Activated CD4-positive, alpha-beta T cell treated with anti-CD3 and anti-CD28 coated beads, Interleukin-2, amount 10 ng/mL, durations not matched to agents 7 days and 5 days (primary cell): ENCODE measurements at regions not wholly inside any gene's neighbourhood (a gene's known extent, or its start where the extent isn't known, plus 50 kb on each side); places are given as distances from the start of the nearest gene placed in this dataset.

Experiments used
- CTCF ChIA-PET: fragments of 350-600 bp; sonication (Branson Sonifier 250); formaldehyde crosslinking; loops from one replicate; lab custom pipeline; 2021; ENCODE audit warnings: antibody characterized with exemption; lab: Charles Lee
- POLR2A ChIA-PET: fragments of 350-600 bp; sonication (Branson Sonifier 250); formaldehyde crosslinking; loops from one replicate; lab custom pipeline; 2021; ENCODE audit warnings: antibody characterized with exemption; lab: Charles Lee
- DNase-seq: peaks from one replicate; pipeline ENCODE4 v3.0.0-alpha.2; 2020
- H3K27ac Mint-ChIP-seq: one replicate; pipeline ENCODE4 v1.8.0; 2021; ENCODE audit warnings: mild to moderate bottlenecking, moderate library complexity, mixed read lengths
- H3K27me3 Mint-ChIP-seq: one replicate; pipeline ENCODE4 v1.8.0; 2021; ENCODE audit warnings: mixed read lengths
- H3K36me3 Mint-ChIP-seq: one replicate; pipeline ENCODE4 v1.8.0; 2021; ENCODE audit warnings: low read depth, mixed read lengths
- H3K4me1 Mint-ChIP-seq: one replicate; pipeline ENCODE4 v1.8.0; 2021; ENCODE audit warnings: mixed read lengths
- H3K4me3 Mint-ChIP-seq: one replicate; pipeline ENCODE4 v1.8.0; 2021; ENCODE audit warnings: mild to moderate bottlenecking, moderate library complexity, mixed read lengths
- H3K9me3 Mint-ChIP-seq: one replicate; pipeline ENCODE4 v1.8.0; 2021; ENCODE audit warnings: mixed read lengths

DNA sequence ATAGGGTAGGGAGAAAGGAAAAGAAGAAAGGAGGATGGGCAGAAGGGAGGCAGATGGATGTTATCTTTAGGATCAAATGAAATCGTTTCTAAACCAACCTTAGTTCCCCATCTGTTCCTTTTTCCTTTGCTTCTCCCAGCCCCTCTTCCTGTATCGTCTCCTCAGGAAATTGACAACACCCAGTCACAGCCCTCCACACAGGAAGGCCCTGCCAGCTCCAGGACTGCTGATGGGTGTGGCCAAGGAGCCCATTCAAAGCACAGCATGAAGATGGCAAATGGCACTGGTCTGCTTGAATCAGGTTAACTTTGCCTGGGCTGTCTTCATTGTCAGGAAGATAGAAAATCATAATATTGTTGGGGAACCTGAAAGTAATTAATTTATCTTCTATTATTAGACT, 164.8 kb downstream of the C11orf87 start:
- H3K9me3 Mint-ChIP-seq: no peaks in the 10 kb centered on the region
- no peak overlapping the region for H3K4me3 Mint-ChIP-seq
- H3K4me1 Mint-ChIP-seq: no peaks in the 10 kb centered on the region
- no peaks in the 10 kb centered on the region for H3K36me3 Mint-ChIP-seq
- H3K27ac Mint-ChIP-seq: no peak overlapping the region
- ChIA-PET POLR2A (no interaction called here), CTCF (no interaction called here)
- no peak for DNase-seq
- no peaks in the 10 kb centered on the region for H3K27me3 Mint-ChIP-seq

DNA sequence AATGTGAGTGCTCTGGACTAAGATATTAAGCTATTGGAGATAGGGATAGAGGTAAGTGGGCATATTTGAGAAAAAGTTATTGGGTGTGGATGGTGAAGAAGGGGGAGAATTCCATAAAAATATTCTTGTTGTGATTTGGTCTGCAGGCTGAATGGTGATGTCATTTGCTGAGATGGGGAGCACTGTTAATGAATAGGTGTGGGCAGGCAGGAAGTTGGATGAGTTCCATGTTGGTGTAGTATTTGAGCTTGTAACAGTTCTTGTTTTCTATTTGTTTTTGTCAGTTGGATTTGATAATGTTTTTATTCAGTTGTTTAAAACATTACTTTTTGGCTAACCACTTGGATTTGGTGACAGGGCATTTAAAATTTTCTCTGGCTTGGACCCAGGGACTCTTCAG, 168.8 kb downstream of the C11orf87 start:
- no peak overlapping the region for H3K27ac Mint-ChIP-seq
- H3K27me3 Mint-ChIP-seq: no peaks in the 10 kb centered on the region
- DNase-seq: no peak
- no peak overlapping the region for H3K4me3 Mint-ChIP-seq
- H3K36me3 Mint-ChIP-seq: no peaks in the 10 kb centered on the region
- ChIA-PET POLR2A (no interaction called here), CTCF (no interaction called here)
- H3K9me3 Mint-ChIP-seq: no peaks in the 10 kb centered on the region
- H3K4me1 Mint-ChIP-seq: no peaks in the 10 kb centered on the region

DNA sequence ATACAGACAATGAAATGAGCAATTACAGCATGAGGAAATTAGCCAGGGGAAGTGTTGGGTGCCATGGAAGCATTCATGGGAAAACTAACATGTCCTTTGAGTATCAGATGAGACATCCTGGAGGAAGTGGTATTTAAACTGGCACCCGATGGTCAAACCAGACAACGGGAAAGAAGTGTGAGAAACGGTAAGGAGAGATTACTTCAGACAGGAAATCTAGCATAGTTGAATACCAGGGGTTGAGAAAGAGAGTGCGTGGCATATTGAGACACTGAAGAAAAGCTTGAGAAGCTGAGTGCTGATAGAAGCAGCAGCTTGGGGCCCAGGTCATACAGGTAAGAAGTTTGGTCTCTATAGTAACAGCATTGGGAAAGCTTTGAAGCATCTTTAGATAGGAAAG, 175.3 kb downstream of the C11orf87 start:
- Mint-ChIP-seq H3K4me3 (no peak overlapping the region), H3K27me3 (no peaks in the 10 kb centered on the region), H3K36me3 (no peaks in the 10 kb centered on the region), H3K4me1 (no peaks in the 10 kb centered on the region), H3K9me3 (no peaks in the 10 kb centered on the region), H3K27ac (no peak overlapping the region)
- ChIA-PET CTCF (no interaction called here), POLR2A (no interaction called here)
- DNase-seq: no peak

DNA sequence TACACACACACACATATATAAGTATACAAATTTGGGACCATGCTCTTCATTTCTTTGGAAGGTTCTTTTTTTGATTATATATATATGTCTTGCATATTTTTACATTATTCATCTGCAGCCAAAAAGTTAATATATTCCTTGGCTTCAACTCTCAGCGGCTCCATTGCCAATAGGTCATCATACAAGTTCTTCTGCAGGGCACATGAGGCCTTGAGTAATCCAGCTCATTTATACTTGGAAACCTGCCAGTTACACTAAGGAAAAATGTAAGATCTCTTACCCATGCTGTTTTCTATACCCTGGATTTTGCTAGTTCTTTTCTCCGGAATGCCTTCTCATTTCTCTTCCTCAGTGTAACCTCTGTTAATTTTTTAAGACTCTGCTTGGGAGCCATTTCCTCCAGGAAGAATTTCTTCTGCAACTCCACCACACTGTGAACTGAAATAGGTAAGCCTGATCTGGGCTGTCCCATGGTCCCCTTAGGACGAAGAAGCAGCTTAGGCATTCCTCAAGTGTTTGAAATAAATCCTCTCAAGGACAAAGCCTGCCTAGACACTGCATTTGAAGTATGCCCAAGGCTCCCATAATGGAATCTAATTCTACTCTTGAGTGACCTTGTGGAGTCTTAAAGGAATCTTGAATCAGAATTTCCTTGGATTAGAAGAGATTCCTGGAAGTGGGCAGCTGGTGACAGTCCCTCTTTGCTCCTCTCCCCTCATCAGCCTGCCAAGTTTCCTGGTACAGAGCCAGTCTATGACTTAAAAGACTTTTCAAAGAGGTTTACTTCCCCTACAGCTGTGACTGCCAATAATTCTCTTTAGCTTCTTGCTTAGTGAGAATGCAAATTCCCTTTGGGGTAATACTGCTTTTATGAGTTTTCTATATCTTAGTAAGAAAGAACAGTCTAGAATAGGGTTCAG, 182.8 kb downstream of the C11orf87 start:
- Mint-ChIP-seq H3K4me3 (no peak overlapping the region), H3K27me3 (no peaks in the 10 kb centered on the region), H3K4me1 (no peaks in the 10 kb centered on the region), H3K27ac (no peak overlapping the region), H3K36me3 (no peaks in the 10 kb centered on the region), H3K9me3 (no peaks in the 10 kb centered on the region)
- POLR2A ChIA-PET: no interaction called here
- no peak for DNase-seq
- CTCF ChIA-PET: no interaction called here

DNA sequence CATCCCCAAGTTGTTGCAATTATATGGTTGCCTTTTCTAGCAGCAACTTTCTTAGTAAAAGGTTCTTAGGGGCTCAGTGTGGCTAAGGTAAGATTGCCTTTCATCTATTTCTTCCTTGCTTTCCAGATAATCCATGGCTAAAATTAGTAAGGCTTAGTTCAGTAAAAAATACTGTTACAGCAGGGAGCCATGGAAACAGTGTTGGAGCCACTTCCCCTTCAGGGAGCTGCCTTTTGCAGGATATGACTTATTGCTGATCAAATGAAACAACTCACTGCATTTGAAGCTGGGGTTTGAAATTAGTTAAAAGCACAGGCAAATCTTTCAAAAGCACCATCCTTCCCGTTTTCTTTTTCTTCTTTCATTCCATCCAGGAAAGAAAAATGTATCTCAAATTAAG, 184.3 kb downstream of the C11orf87 start:
- no peaks in the 10 kb centered on the region for H3K4me1 Mint-ChIP-seq
- DNase-seq: no peak
- CTCF ChIA-PET: no interaction called here
- no peaks in the 10 kb centered on the region for H3K27me3 Mint-ChIP-seq
- H3K36me3 Mint-ChIP-seq: no peaks in the 10 kb centered on the region
- H3K27ac Mint-ChIP-seq: no peak overlapping the region
- POLR2A ChIA-PET: no interaction called here
- no peaks in the 10 kb centered on the region for H3K9me3 Mint-ChIP-seq
- no peak overlapping the region for H3K4me3 Mint-ChIP-seq

DNA sequence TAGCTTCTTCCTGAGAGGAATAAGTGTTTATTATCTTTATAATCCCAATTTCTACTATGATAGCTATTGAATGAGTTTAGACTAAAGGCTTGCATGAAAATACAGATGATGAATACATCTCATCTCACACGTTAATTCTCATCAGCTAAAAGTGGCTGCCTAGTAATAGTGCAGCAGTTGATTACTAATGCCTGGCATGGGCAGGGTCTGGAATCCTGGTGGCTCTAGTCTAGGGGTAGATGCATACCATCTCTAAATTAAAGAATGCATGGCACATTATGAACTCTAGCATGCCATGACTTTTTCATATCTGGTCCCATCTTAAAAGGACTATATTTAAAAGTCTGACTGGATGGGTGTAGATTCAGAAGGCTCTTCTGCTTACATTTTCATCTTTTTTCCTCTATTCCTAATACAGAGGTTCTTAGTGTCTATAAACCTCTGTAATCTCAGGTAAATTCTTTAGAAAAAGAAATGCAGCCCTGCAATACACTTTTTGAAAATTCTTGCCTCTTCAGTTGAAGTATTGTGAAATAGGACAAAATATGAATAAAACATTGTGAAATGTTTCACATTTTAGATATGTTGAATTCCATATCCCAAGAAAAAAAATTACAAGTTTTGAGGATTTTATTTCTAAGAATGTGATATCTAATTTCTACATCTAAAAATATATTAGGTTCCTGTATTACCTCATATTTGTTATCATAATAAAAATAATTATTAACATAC, 187.6 kb downstream of the C11orf87 start:
- Mint-ChIP-seq H3K27me3 (no peaks in the 10 kb centered on the region), H3K36me3 (no peaks in the 10 kb centered on the region), H3K4me1 (no peaks in the 10 kb centered on the region), H3K9me3 (peaks cover 2% of the 10 kb centered on the region), H3K4me3 (no peak overlapping the region), H3K27ac (no peak overlapping the region)
- POLR2A ChIA-PET: no interaction called here
- DNase-seq: no peak
- CTCF ChIA-PET: no interaction called here

DNA sequence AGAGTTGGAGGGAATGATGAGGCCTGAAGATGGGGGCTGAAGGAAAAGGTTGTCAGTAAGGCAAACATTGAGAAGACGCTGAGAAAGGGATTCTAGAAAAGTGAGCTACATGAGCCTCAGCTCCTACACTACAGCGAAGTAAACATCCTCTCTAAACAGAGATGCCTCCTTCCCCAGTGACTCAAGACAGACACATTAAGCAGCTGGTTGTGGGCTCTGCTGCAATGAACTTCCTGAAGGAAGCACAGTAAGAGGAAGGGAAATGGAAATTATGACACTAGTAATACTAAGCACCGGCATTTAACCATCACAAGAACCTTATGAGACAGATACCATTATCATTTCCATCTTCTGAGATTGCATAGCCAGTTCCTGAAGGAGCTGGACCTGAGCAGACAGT, 190.5 kb downstream of the C11orf87 start:
- H3K4me3 Mint-ChIP-seq: no peak overlapping the region

GRCh38 chr11:109619498-109619897, 197.5 kb downstream of the C11orf87 start:
- DNase-seq: no peak
- Mint-ChIP-seq H3K4me1 (no peaks in the 10 kb centered on the region), H3K9me3 (peaks cover 8% of the 10 kb centered on the region), H3K36me3 (no peaks in the 10 kb centered on the region), H3K27ac (no peak overlapping the region), H3K27me3 (no peaks in the 10 kb centered on the region), H3K4me3 (no peak overlapping the region)
- ChIA-PET CTCF (no interaction called here), POLR2A (no interaction called here)

More for the DNA sequence above, 190.5 kb downstream of the C11orf87 start:
- Mint-ChIP-seq H3K36me3 (no peaks in the 10 kb centered on the region), H3K27ac (no peak overlapping the region), H3K9me3 (peaks cover 2% of the 10 kb centered on the region), H3K4me1 (no peaks in the 10 kb centered on the region), H3K27me3 (no peaks in the 10 kb centered on the region)
- DNase-seq: no peak
- CTCF ChIA-PET: no interaction called here
- POLR2A ChIA-PET: no interaction called here

- Mint-ChIP-seq H3K27ac (no peak overlapping the region), H3K36me3 (no peaks in the 10 kb centered on the region), H3K4me3 (no peak overlapping the region), H3K9me3 (no peaks in the 10 kb centered on the region), H3K4me1 (no peaks in the 10 kb centered on the region), H3K27me3 (no peaks in the 10 kb centered on the region)
- DNase-seq: no peak
- POLR2A ChIA-PET: no interaction called here
- CTCF ChIA-PET: no interaction called here
Measured at GRCh38 chr11:109629734-109630133, 207.7 kb downstream of the C11orf87 start.

GRCh38 chr11:109641549-109641948, 219.6 kb downstream of the C11orf87 start:
- no peaks in the 10 kb centered on the region for H3K4me1 Mint-ChIP-seq
- CTCF ChIA-PET: no interaction called here
- POLR2A ChIA-PET: no interaction called here
- no peak overlapping the region for H3K27ac Mint-ChIP-seq
- no peak for DNase-seq
- H3K36me3 Mint-ChIP-seq: no peaks in the 10 kb centered on the region
- peaks cover 5% of the 10 kb centered on the region for H3K9me3 Mint-ChIP-seq
- H3K27me3 Mint-ChIP-seq: no peaks in the 10 kb centered on the region
- no peak overlapping the region for H3K4me3 Mint-ChIP-seq

DNA sequence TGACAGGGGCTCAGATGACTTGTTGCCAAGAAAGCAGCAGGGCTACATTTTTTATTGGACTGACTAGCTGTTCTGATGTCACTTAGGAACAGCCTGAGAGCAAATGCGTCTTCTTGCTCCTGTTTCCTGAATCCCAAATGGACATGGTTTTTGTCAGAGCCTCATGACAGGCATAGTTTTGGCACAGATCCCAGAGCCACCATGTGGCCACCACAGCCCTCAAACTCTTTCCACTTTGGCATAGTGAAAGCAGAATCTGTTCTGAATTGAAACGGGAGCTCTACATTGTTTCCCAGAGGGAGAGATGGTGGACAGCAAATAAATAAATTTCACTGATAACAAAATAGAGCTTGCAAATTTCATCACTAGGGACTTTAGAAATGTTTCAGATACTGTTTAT, 222.2 kb downstream of the C11orf87 start:
- no peak for DNase-seq
- H3K27ac Mint-ChIP-seq: no peak overlapping the region
- no peak overlapping the region for H3K4me3 Mint-ChIP-seq
- H3K36me3 Mint-ChIP-seq: no peaks in the 10 kb centered on the region
- no peaks in the 10 kb centered on the region for H3K9me3 Mint-ChIP-seq
- no peaks in the 10 kb centered on the region for H3K27me3 Mint-ChIP-seq
- CTCF ChIA-PET: no interaction called here
- H3K4me1 Mint-ChIP-seq: no peaks in the 10 kb centered on the region
- POLR2A ChIA-PET: no interaction called here

DNA sequence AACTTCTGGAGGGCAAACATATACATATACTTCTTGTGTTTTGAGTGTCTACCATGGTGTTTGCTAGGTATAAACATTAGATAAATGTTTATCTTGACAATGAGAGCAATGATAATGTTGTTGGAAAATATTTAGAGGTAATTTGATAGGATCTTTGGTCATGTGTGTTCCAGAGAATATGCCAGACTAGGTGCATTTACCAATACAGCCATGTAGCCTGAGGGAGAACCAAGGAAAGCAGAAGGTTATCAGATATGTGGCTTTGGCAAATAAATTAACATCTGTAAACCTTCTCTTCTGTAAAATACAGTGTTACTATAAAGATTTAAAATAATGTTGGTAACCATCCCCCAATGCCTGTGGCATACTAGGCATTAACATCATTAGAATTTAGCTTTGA, 226.8 kb downstream of the C11orf87 start:
- no peaks in the 10 kb centered on the region for H3K9me3 Mint-ChIP-seq

GRCh38 chr11:109654091-109654490, 232.1 kb downstream of the C11orf87 start:
- Mint-ChIP-seq H3K9me3 (no peaks in the 10 kb centered on the region), H3K27me3 (no peaks in the 10 kb centered on the region), H3K4me1 (no peaks in the 10 kb centered on the region), H3K27ac (no peak overlapping the region), H3K36me3 (no peaks in the 10 kb centered on the region), H3K4me3 (no peak overlapping the region)
- POLR2A ChIA-PET: no interaction called here
- no peak for DNase-seq
- CTCF ChIA-PET: no interaction called here

More for the DNA sequence above, 226.8 kb downstream of the C11orf87 start:
- Mint-ChIP-seq H3K4me3 (no peak overlapping the region), H3K36me3 (no peaks in the 10 kb centered on the region), H3K27ac (no peak overlapping the region), H3K27me3 (no peaks in the 10 kb centered on the region), H3K4me1 (no peaks in the 10 kb centered on the region)
- no peak for DNase-seq
- CTCF ChIA-PET: no interaction called here
- POLR2A ChIA-PET: no interaction called here
